Liver (tissue), 8 donors: ENCODE measurements at regions not wholly inside any gene's neighbourhood (a gene's known extent, or its start where the extent isn't known, plus 50 kb on each side); places are given as distances from the start of the nearest gene placed in this dataset.

Experiments
- DNase-seq: peaks from one replicate; pipeline ENCODE4 v3.0.0-alpha.2; 2017; ENCODE audit warnings: low spot score
- H3K27ac ChIP-seq, 2 donors: one replicate each; pipeline ENCODE4 v1.7.0; 2013; ENCODE audit warnings: inconsistent platforms in 2 of 2, low read length in 2 of 2, control low read depth in 1 of 2, low read depth in 1 of 2, mild to moderate bottlenecking in 1 of 2
- H3K27me3 ChIP-seq, 4 donors: one replicate each; pipeline versions ENCODE4 v1.6.1 to v1.7.0; 2013; ENCODE audit warnings: low read length in 3 of 4, inconsistent platforms in 1 of 4, mild to moderate bottlenecking in 1 of 4, moderate library complexity in 1 of 4; ENCODE audit not compliant: control insufficient read depth in 4 of 4, insufficient read depth in 4 of 4
- H3K36me3 ChIP-seq, 4 donors: one replicate each; pipeline versions ENCODE4 v1.6.1 to v1.7.0; 2013; ENCODE audit warnings: low read length in 3 of 4, mild to moderate bottlenecking in 3 of 4, low read depth in 1 of 4, moderate library complexity in 1 of 4; ENCODE audit not compliant: control insufficient read depth in 4 of 4, insufficient read depth in 3 of 4
- H3K4me1 ChIP-seq, 4 donors: one replicate each; pipeline versions ENCODE4 v1.6.1 to v1.7.0; 2013; ENCODE audit warnings: low read length in 3 of 4, mild to moderate bottlenecking in 3 of 4, moderate library complexity in 1 of 4; ENCODE audit not compliant: control insufficient read depth in 4 of 4, insufficient read depth in 4 of 4
- H3K4me3 ChIP-seq, 3 donors: one replicate each; pipeline versions ENCODE4 v1.6.1 to v1.7.0; 2013; ENCODE audit warnings: low read length in 3 of 3, control low read depth in 1 of 3, low read depth in 1 of 3, mild to moderate bottlenecking in 1 of 3
- H3K9ac ChIP-seq, 2 donors: one replicate each; pipeline ENCODE4 v1.7.0; 2013; ENCODE audit warnings: low read length in 2 of 2, mild to moderate bottlenecking in 2 of 2, moderate library complexity in 2 of 2, control low read depth in 1 of 2, low read depth in 1 of 2
- H3K9me3 ChIP-seq, 4 donors: one replicate each; pipeline versions ENCODE4 v1.6.1 to v1.7.0; 2013; ENCODE audit warnings: low read length in 3 of 4; ENCODE audit not compliant: control insufficient read depth in 4 of 4
- ATF3 ChIP-seq: IDR thresholded peaks from 2 replicates; pipeline ENCODE4 v1.6.1; 2016; ENCODE audit warnings: antibody characterized with exemption
- EGR1 ChIP-seq, 2 donors: IDR thresholded peaks; 2 replicates each; pipeline ENCODE4 v1.6.1; 2016 to 2018; ENCODE audit warnings: antibody characterized with exemption in 2 of 2, low read depth in 2 of 2
- FOXA1 ChIP-seq: IDR thresholded peaks from 2 replicates; pipeline ENCODE4 v1.6.1; 2016; ENCODE audit warnings: antibody characterized with exemption
- FOXA2 ChIP-seq: IDR thresholded peaks from 2 replicates; pipeline ENCODE4 v1.6.1; 2016; ENCODE audit warnings: antibody characterized with exemption
- GABPA ChIP-seq, 2 donors: IDR thresholded peaks in 1 of 2; conservative IDR thresholded peaks in 1 of 2; 2 replicates each; pipeline ENCODE4 v1.6.1; 2016; ENCODE audit warnings: antibody characterized with exemption in 2 of 2, mild to moderate bottlenecking in 1 of 2, moderate library complexity in 1 of 2
- HNF4A ChIP-seq, 2 donors: conservative IDR thresholded peaks; 2 replicates each; pipeline ENCODE4 v1.6.1; 2016; ENCODE audit warnings: antibody characterized with exemption in 2 of 2, mild to moderate bottlenecking in 2 of 2
- HNF4G ChIP-seq: IDR thresholded peaks from 2 replicates; pipeline ENCODE4 v1.6.1; 2016; ENCODE audit warnings: antibody characterized with exemption
- JUND ChIP-seq, 2 donors: IDR thresholded peaks; 2 replicates each; pipeline ENCODE4 v1.6.1; 2016; ENCODE audit warnings: antibody characterized with exemption in 2 of 2
- MAX ChIP-seq: IDR thresholded peaks from 2 replicates; pipeline ENCODE4 v1.6.1; 2016; ENCODE audit warnings: antibody characterized with exemption
- NR2F2 ChIP-seq: IDR thresholded peaks from 2 replicates; pipeline ENCODE4 v1.6.1; 2016; ENCODE audit warnings: antibody characterized with exemption
- RAD21 ChIP-seq, 2 donors: IDR thresholded peaks; 2 replicates each; pipeline ENCODE4 v1.6.1; 2016; ENCODE audit warnings: antibody characterized with exemption in 2 of 2, mild to moderate bottlenecking in 2 of 2
- REST ChIP-seq: IDR thresholded peaks from 2 replicates; pipeline ENCODE4 v1.6.1; 2016; ENCODE audit warnings: antibody characterized with exemption, mild to moderate bottlenecking
- RXRA ChIP-seq, 2 donors: IDR thresholded peaks; 2 replicates each; pipeline ENCODE4 v1.6.1; 2017 to 2018; ENCODE audit warnings: antibody characterized with exemption in 2 of 2, mild to moderate bottlenecking in 1 of 2
- SP1 ChIP-seq: IDR thresholded peaks from 2 replicates; pipeline ENCODE4 v1.6.1; 2018; ENCODE audit warnings: antibody characterized with exemption, mild to moderate bottlenecking
- TAF1 ChIP-seq: conservative IDR thresholded peaks from 2 replicates; pipeline ENCODE4 v1.6.1; 2016; ENCODE audit warnings: antibody characterized with exemption, mild to moderate bottlenecking
- YY1 ChIP-seq: IDR thresholded peaks from 2 replicates; pipeline ENCODE4 v1.6.1; 2016; ENCODE audit warnings: antibody characterized with exemption, mild to moderate bottlenecking
- ZBTB33 ChIP-seq: IDR thresholded peaks from 2 replicates; pipeline ENCODE4 v1.6.1; 2016; ENCODE audit warnings: antibody characterized with exemption
- whole genome bisulfite sequencing: extraction: QIAGEN DNeasy Blood & Tissue Kit; methylation state at CpG from one replicate; pipeline ENCODE4 v1.1.7; 2013; 5-methylcytosine and 5-hydroxymethylcytosine counted together
- TF ChIP-seq, protein P1 (sequence below): fragments of 150-350 bp; IDR thresholded peaks from 2 replicates; pipeline ENCODE4 v1.5.1; 2017; ENCODE audit warnings: improper control_type of control experiment, low read depth, low read length; ENCODE audit not compliant: missing input control
- donor health status: healthy.
- donor health status: healthy.
- donor health status: healthy.
- donor health status: healthy.
- donor health status: healthy.

DNA sequence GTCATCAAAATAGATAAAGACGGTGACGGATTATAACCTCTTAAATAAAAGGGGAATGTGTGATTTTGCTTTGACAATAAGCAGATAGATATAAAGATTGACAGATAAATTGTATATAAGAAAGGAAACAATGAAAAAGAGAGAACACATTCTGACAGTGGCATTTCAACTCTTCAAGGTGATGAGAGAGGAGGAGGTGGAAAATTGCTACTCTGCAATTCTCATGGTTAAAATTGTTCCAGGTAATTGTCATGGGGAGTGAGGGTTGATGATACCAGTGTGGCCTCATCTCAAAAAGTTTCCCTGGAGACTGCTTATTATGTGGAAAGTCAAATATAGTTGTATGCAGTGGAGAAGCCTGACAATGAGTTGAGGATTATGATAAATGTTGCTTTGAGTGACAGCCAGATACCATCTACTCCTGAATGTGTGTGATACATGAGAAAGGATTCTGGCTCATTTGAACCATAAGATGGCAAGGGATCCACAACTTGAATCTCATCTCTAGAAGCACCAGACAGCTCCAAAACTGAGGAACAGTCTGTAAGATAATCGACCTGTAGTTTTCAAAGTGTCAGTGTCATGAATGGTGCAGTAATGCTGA, 1290.6 kb upstream of the CDH8 start:
- Histone ChIP-seq H3K27ac (no peak overlapping the region), H3K9ac (no peak overlapping the region), H3K4me1 (no peaks in the 10 kb centered on the region), H3K27me3 (no peaks in the 10 kb centered on the region), H3K36me3 (peaks cover 0 to 1% (median 0%) of the 10 kb centered on the region in 4 donors), H3K9me3 (no peaks in the 10 kb centered on the region), H3K4me3 (no peak overlapping the region)
- TF ChIP-seq RAD21 (IDR thresholded peaks at IDR 0.05) (no peak), SP1 (no peak), NR2F2 (no peak), HNF4A (conservative IDR thresholded peaks at IDR 0.05) (no peak), HNF4G (no peak), MAX (no peak), REST (no peak), TAF1 (no peak), YY1 (no peak), ATF3 (no peak), EGR1 (IDR thresholded peaks at IDR 0.05; ENCODE audit: low read depth in 2 of 2) (no peak), RXRA (IDR thresholded peaks at IDR 0.05) (no peak), JUND (IDR thresholded peaks at IDR 0.05) (no peak), FOXA2 (no peak), ZBTB33 (no peak), FOXA1 (no peak), GABPA (IDR thresholded peaks at IDR 0.05 in 1 of 2, conservative IDR thresholded peaks at IDR 0.05 in 1 of 2) (no peak)
- TF ChIP-seq, protein P1, sequence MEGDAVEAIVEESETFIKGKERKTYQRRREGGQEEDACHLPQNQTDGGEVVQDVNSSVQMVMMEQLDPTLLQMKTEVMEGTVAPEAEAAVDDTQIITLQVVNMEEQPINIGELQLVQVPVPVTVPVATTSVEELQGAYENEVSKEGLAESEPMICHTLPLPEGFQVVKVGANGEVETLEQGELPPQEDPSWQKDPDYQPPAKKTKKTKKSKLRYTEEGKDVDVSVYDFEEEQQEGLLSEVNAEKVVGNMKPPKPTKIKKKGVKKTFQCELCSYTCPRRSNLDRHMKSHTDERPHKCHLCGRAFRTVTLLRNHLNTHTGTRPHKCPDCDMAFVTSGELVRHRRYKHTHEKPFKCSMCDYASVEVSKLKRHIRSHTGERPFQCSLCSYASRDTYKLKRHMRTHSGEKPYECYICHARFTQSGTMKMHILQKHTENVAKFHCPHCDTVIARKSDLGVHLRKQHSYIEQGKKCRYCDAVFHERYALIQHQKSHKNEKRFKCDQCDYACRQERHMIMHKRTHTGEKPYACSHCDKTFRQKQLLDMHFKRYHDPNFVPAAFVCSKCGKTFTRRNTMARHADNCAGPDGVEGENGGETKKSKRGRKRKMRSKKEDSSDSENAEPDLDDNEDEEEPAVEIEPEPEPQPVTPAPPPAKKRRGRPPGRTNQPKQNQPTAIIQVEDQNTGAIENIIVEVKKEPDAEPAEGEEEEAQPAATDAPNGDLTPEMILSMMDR: no peak
- no peak for DNase-seq
- 90% methylated on average over 3 of the region's 3 CpGs for WGBS
